K562 (cell line): ENCODE measurements at regions not wholly inside any gene's neighbourhood (a gene's known extent, or its start where the extent isn't known, plus 50 kb on each side); places are given as distances from the start of the nearest gene placed in this dataset.

ENCODE experiments used
- ATAC-seq: fragments of 200-7000 bp; cut with Tn5 transposase; 3 replicates; pipeline ENCODE4 v1.9.1; 2020; ENCODE audit warnings: moderate library complexity
- BruUV-seq: library from RNA; stranded (reverse); fragments of 400-500 nt; replicated peaks from 2 replicates; lab custom pipeline; 2021; lab: Mats Ljungman, UMichigan
- CTCF ChIA-PET: fragments of 300-600 bp; formaldehyde crosslinking; extraction: SDS; loops from one replicate; lab custom pipeline; 2021; ENCODE audit warnings: low intra/inter-chr PET ratio; lab: Yijun Ruan, JAX
- POLR2A ChIA-PET: fragments of 300-600, 350-650 bp; sonication (Branson Sonifier 250); formaldehyde crosslinking; extraction: SDS; loops from one replicate; lab custom pipeline; 2021; ENCODE audit warnings: antibody characterized with exemption, inconsistent platforms; lab: Yijun Ruan, JAX
- DNase-seq, 4 experiments: peaks; one replicate each; pipeline versions ENCODE4 v3.0.0 to v3.0.0-alpha.2; 2011 to 2018; ENCODE audit warnings: low spot score in 3 of 4, mixed read lengths in 3 of 4; ENCODE audit errors: extremely low read depth in 1 of 4
- FAIRE-seq: peaks from 2 replicates; lab custom pipeline; 2011; peaks lifted over from hg19 to GRCh38; lab: Jason Lieb, UNC
- H2AFZ ChIP-seq: 2 replicates; pipeline ENCODE4 v1.6.0; 2011; ENCODE audit warnings: low read depth, low read length, control low read depth, inconsistent platforms
- H3K27ac ChIP-seq: fragments of 200-600 bp; 3 replicates; pipeline ENCODE4 v1.8.0; 2011; ENCODE audit warnings: low read depth, mild to moderate bottlenecking, control low read depth, inconsistent platforms, low read length, moderate library complexity, mixed read lengths; ENCODE audit errors: extremely low read depth
- H3K27me3 ChIP-seq, 2 experiments: fragments of 300-600 bp in 1 of 2; 2 replicates in 1 of 2; 3 replicates in 1 of 2; pipeline versions ENCODE4 v1.6.0 to v1.8.0; 2011; ENCODE audit warnings: inconsistent platforms in 2 of 2, low read length in 2 of 2, mild to moderate bottlenecking in 1 of 2, mixed read lengths in 1 of 2, moderate library complexity in 1 of 2; ENCODE audit not compliant: control insufficient read depth in 2 of 2, insufficient read depth in 2 of 2
- H3K36me3 ChIP-seq: fragments of 300-600 bp; 3 replicates; pipeline ENCODE4 v1.8.0; 2011; ENCODE audit warnings: mild to moderate bottlenecking, low read length, inconsistent platforms; ENCODE audit not compliant: control insufficient read depth, insufficient read depth
- H3K4me1 ChIP-seq, 2 experiments: fragments of 200-600 bp in 1 of 2; replicated peaks in 1 of 2; 2 replicates in 1 of 2; 3 replicates in 1 of 2; pipeline versions ENCODE4 v1.5.1 to v1.8.0; 2011; ENCODE audit warnings: inconsistent platforms in 2 of 2, low read length in 2 of 2, mild to moderate bottlenecking in 1 of 2, mixed read lengths in 1 of 2, moderate library complexity in 1 of 2; ENCODE audit not compliant: control insufficient read depth in 2 of 2, insufficient read depth in 2 of 2
- H3K4me2 ChIP-seq: 2 replicates; pipeline ENCODE4 v1.6.1; 2011; ENCODE audit warnings: low read length, control low read depth, inconsistent platforms, mixed read lengths; ENCODE audit not compliant: insufficient read depth
- H3K4me3 ChIP-seq: fragments of 200-600 bp; sonication (generic), shearing (Covaris generic); 2 replicates; pipeline ENCODE4 v1.5.1; 2016; ENCODE audit warnings: control low read depth, inconsistent platforms
- H3K79me2 ChIP-seq: fragments of 200-600 bp; 3 replicates; pipeline ENCODE4 v1.8.0; 2011; ENCODE audit warnings: low read length, inconsistent platforms; ENCODE audit not compliant: control insufficient read depth, insufficient read depth
- H3K9ac ChIP-seq, 2 experiments: 2 replicates each; pipeline versions ENCODE4 v1.6.0 to v1.6.1; 2011; ENCODE audit warnings: low read depth in 2 of 2, low read length in 2 of 2, control low read depth in 1 of 2, inconsistent platforms in 1 of 2, mild to moderate bottlenecking in 1 of 2, mixed read lengths in 1 of 2; ENCODE audit not compliant: insufficient read depth in 1 of 2
- H3K9me1 ChIP-seq: one replicate; pipeline ENCODE4 v1.6.0; 2011; ENCODE audit warnings: inconsistent platforms, mild to moderate bottlenecking, low read length, moderate library complexity; ENCODE audit not compliant: control insufficient read depth, insufficient read depth
- H3K9me3 ChIP-seq: replicated peaks from 2 replicates; pipeline ENCODE4 v1.5.1; 2011; ENCODE audit warnings: low read depth, low read length, inconsistent platforms; ENCODE audit not compliant: control insufficient read depth, insufficient read depth
- H4K20me1 ChIP-seq: replicated peaks from 2 replicates; pipeline ENCODE4 v1.6.1; 2011; ENCODE audit warnings: low read length, inconsistent platforms, mixed read lengths; ENCODE audit not compliant: control insufficient read depth, insufficient read depth
- GMEB1 ChIP-seq: fragments of 250-450 bp; sonication (Bioruptor Pico); IDR thresholded peaks from 2 replicates; pipeline ENCODE4 v1.4.0; 2020; ENCODE audit warnings: mild to moderate bottlenecking
- JUNB ChIP-seq: fragments of 450-650 bp; formaldehyde crosslinking; conservative IDR thresholded peaks from 2 replicates; pipeline ENCODE4 v1.4.0; 2020; ENCODE audit warnings: mild to moderate bottlenecking
- POLR3A ChIP-seq: IDR thresholded peaks from 2 replicates; pipeline ENCODE4 v1.6.1; 2011; ENCODE audit warnings: borderline replicate concordance, mild to moderate bottlenecking, moderate library complexity; ENCODE audit not compliant: insufficient read length, insufficient read depth; ENCODE audit errors: extremely low read depth
- ZKSCAN1 ChIP-seq: fragments of 150-350 bp; IDR thresholded peaks from 2 replicates; pipeline ENCODE4 v1.6.1; 2016; ENCODE audit warnings: low read depth, low read length
- ZNF778 ChIP-seq: fragments of 450-650 bp; formaldehyde crosslinking; IDR thresholded peaks from 2 replicates; pipeline ENCODE4 v1.4.0; 2020; ENCODE audit warnings: mild to moderate bottlenecking, moderate library complexity
- ZZZ3 ChIP-seq: fragments of 450-650 bp; IDR thresholded peaks from 2 replicates; pipeline ENCODE4 v1.6.1; 2016; ENCODE audit warnings: antibody characterized with exemption, mild to moderate bottlenecking, moderate library complexity
- WGBS: fragments of 100-300 bp; shearing (Covaris generic); methylation state at CpG from one replicate; pipeline ENCODE4 v1.1.6; 2016; ENCODE audit warnings: low coverage, mixed read lengths; ENCODE audit not compliant: insufficient coverage; ENCODE audit errors: missing lambda C conversion rate; 5-methylcytosine and 5-hydroxymethylcytosine counted together
- in situ Hi-C: fragments of 300-500 bp; cut with MboI; formaldehyde crosslinking; loops from 4 replicates; pipeline ENCODE4 v1.15.0; 2018; ENCODE audit warnings: inconsistent platforms, mixed read lengths
- intact Hi-C: fragments of 100-400 bp; cut with micrococcal nuclease; formaldehyde crosslinking; loops from 2 replicates; pipeline ENCODE4 v1.14.2; 2022
- TF ChIP-seq, protein P1 (sequence below): sonication (generic); formaldehyde crosslinking; IDR thresholded peaks from 2 replicates; pipeline ENCODE4 v1.8.0; 2022; ENCODE audit warnings: missing genetic modification reagents, mild to moderate bottlenecking, borderline replicate concordance

- TF ChIP-seq, protein P1, sequence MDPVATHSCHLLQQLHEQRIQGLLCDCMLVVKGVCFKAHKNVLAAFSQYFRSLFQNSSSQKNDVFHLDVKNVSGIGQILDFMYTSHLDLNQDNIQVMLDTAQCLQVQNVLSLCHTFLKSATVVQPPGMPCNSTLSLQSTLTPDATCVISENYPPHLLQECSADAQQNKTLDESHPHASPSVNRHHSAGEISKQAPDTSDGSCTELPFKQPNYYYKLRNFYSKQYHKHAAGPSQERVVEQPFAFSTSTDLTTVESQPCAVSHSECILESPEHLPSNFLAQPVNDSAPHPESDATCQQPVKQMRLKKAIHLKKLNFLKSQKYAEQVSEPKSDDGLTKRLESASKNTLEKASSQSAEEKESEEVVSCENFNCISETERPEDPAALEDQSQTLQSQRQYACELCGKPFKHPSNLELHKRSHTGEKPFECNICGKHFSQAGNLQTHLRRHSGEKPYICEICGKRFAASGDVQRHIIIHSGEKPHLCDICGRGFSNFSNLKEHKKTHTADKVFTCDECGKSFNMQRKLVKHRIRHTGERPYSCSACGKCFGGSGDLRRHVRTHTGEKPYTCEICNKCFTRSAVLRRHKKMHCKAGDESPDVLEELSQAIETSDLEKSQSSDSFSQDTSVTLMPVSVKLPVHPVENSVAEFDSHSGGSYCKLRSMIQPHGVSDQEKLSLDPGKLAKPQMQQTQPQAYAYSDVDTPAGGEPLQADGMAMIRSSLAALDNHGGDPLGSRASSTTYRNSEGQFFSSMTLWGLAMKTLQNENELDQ = no peak
- TF ChIP-seq ZNF778 (CRISPR knock-in tag) = no peak
- TF ChIP-seq, all 486 proteins: peak for 0
Measured at GRCh38 chr11:45546366-45546765, 119.1 kb downstream of the CHST1 start (continued).

DNA sequence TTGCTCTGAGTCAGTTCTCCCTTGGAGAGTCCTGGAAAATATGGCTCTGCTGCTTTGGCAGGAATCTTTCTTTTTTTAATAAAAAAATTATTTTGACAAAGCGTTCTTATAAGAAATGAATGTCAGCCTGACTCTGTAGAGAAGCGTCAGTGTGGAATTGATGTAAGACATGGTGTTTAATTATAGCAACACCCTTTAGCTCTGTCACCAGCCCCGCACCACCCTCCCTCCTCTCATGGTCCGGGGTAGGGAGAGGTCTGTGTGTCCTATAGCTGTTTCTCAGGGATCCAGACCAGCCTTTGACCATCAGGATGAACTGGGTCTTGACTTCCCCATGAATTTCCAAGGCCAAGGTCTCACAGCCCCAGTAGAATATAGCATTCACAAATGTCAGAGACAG, 120.6 kb downstream of the CHST1 start:
- no peaks in the 10 kb centered on the region for H3K79me2 ChIP-seq
- TF ChIP-seq POLR3A (no peak), JUNB (CRISPR knock-in tag) (no peak), GMEB1 (CRISPR knock-in tag) (no peak), ZKSCAN1 (no peak), ZZZ3 (no peak)
- TF ChIP-seq, all 486 proteins: peak for 0
- Histone ChIP-seq H3K4me2 (no peak overlapping the region), H2AFZ (no peak overlapping the region), H3K9me3 (no peaks in the 10 kb centered on the region), H4K20me1 (no peaks in the 10 kb centered on the region; the same call in 1 of the 2 replicates), H3K36me3 (no peaks in the 10 kb centered on the region), H3K27me3 (no peaks in the 10 kb centered on the region; a peak in 1 of 5 replicates), H3K9ac (no peak overlapping the region), H3K9me1 (no peaks in the 10 kb centered on the region), H3K27ac (no peak overlapping the region), H3K4me1 (no peaks in the 10 kb centered on the region), H3K4me3 (no peak overlapping the region)
- no peak for DNase-seq
- ChIA-PET POLR2A (interaction anchor here (0.6 kb wide), 1 partner anchor 1084 kb away, joined by 3 read pairs; no protein-coding TSS in a partner anchor), CTCF (no interaction called here)
- no peak for FAIRE-seq
- in situ Hi-C loops (no loop called here), intact Hi-C loops (no loop called here)
- no TSS peak for BruUV-seq
- WGBS = 2% methylated on average over 4 of the region's 4 CpGs
- no peak for ATAC-seq
